ENCODE measurements at regions not wholly inside any gene's neighbourhood (a gene's known extent, or its start where the extent isn't known, plus 50 kb on each side); places are given as distances from the start of the nearest gene placed in this dataset.
"Not testable (repeated sequence)": the region's sequence is repeated elsewhere in the genome, so short reads cannot be mapped to it uniquely, and the experiment has no call there.

DNA sequence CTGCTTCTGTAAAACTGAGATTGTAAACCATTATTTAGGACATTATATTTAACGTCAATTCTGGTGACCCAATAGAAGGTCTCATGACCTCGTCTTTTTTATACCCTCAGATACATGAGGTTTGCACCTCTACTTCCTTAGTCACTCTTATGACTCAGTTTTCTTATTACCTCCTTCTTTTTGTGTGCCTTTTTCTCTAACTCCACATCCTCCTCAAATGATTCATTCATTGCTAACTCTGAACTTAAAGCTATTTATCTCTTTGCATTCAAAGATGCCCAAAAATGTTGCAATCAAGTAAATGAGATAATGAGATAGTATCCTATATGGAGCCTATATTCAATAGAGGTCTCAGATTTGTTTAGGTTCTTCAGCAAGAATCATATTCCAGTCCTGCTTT lies 121.0 kb upstream of the KYNU start:
- DNase-seq: no peak

DNA sequence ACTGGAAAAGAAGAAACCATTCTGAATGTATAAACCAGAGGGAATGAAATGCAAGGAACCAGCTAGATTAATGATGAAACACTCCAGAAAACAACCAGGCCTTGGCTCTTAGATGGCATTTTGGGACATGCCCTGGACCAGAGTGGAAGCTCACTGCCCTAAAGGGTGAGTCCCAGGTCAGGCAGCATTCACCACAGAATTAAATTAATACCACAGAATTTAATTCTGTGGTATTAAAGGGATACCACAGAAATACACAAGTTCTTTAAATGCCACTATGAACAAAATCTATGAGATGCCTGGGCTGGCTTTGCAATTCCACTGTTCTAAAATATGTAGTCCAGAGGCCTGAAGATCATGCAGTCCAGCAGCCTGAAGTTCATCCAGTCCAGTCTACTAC lies 122.3 kb upstream of the KYNU start:
- DNase-seq: no peak

DNA sequence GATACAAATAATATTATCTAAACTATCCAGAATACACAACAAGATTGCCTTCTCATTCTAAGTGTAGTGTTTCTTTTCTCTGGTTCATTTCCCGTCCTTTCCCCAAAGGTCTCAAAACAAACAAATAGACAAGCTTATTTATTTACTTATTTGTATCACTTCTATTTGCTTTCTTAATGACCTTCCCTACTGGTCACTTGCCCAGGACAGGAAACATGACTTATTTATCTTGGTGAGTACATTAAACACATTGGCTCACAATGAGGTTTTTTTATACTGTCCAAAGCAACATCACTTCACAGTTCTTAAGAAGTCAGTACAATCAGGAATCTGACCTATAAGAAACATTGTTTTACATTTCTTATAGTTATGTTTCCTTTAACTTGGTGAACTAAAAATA lies 123.3 kb upstream of the KYNU start:
- DNase-seq: no peak

DNA sequence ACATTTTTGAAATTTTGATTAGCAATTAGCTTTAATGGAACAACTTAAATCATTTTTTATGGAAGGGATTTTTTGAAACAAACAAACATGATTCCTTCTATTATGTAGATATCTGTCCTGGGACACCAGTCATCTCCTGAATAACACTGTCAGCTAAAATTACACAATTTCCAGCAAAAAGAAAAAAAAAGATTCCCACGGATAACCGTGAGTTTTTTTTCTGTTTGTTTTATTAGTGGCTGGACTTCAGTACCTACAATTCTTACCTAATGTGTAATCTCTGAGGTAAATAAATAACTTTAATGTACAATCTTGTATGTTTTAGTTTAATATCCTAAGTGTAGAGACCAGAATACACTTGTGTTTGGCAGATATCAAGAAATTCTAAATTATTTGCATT lies 126.6 kb upstream of the KYNU start:
- no peak for DNase-seq

DNA sequence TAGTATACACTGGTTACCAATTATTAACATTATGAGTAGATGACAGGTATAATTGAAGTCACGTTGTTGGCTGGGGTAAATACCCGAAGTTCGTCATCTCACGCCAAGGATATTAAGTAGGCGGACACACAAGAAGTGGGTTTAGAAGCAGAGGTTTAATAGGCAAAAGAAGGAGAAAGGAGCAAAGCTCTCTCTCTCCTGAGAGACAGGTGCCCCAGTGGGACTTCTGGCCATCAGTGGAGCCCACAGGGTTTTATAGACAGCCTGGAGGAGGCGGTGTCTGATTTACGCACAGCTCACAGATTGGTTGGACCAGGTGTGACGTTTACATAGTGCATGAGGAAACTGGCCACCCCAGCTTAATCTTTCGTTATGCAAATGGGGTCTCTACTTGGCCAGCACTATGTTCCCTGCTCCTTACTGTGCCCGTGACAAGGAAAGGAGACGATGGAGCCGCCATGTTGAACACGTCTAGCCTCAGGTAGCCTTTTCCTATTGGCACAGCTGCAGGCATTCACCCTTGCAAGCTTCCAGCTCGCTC lies 128.8 kb upstream of the KYNU start:
- no peak for DNase-seq

DNA sequence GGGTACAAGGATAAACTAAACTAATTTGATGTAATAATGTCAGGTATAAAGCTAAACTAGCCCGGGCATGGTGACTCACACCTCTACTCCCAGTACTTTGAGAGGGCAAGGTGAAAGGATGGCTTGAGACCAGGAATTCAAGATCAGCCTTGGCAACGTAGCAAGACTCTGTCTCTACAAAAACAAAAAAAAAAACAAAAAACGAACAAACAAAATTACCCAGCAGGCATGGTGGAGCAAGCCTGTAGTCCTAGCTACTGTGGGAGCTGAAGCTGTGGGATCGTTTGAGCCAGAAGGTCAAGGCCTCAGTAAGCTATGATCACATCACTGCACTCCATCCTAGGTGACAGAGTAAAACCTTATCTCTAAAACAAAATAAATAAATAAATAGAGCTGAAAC lies 131.8 kb upstream of the KYNU start:
- DNase-seq: no peak

DNA sequence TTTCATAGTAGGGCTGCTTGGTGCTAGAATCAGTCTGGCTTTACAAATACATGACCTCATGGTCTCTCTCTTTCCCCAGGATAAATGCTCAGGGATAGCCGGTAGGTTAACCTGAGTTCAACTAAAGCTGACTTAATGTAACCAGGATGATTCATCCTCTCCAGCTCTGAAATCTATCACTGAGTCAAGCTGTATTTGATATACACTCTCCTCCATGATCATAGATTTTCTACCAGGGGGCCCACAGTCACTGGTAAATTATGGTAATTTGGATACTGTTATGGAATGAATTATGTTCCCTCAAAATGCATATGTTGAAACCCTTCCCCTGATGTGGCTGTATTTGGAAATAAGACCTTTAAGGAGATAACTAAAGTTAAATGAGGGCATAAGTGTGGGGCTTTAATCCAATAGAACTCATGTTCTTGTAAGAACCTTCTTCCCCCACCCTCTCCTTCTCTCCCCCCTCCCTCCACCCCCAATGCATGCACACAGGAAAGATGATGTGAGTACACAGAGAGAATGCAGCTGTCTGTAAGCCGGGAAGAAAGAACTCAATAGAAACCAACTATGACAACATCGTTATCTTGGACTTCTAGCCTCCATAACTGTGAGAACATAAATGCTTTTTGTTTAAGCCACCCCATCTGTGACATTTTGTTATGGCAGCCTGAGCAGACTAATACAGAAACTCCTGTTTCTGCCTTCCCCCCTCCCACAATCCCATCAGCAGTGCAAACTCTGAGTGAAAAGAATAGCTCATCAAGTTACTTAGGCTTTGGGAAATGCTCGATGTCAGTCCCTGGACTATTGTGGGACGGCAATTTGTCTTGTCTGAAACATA lies 134.9 kb upstream of the KYNU start:
- no peak for DNase-seq

DNA sequence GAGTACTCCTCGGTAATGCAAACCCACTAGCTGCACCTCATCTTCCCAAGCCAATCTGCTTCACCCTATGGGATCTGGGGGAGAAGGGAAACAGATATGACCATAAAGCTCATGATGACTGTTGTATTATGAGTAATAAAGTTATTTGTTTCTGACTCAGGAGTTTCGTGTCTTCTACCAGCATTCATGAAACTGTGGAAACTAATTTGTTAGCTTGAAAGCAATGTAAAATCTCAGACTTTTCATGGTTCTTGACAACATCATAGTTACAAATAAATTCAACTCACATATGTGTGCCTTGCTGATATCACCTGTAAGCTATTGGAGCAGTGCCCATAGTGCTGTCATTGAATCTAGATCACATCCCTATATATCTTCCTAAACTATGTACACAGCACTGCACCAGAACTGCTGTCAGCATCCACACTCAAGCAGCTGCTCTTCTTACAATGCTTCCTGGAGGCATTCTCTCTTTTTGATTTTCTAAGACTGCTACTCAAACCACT lies 135.6 kb upstream of the KYNU start:
- DNase-seq: no peak

DNA sequence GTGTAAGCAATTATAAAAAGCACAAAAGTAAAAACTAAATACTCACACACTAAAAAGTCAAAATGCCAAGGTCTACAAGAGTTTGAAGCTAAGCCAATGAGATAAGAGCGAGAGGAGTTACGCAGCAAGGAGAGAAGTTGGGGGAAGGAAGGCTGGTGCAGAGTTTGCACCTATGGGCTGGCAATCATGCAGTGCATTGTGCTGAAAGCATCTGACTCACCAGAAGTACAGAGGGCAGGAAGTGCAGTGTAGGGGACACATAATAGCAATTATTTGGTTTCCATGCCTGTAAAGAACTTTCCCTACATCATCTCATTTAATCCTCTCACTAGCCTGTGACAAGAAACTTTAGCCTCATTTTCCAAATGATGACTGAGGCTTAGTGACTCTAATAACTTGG lies 142.7 kb upstream of the KYNU start:
- DNase-seq: no peak

DNA sequence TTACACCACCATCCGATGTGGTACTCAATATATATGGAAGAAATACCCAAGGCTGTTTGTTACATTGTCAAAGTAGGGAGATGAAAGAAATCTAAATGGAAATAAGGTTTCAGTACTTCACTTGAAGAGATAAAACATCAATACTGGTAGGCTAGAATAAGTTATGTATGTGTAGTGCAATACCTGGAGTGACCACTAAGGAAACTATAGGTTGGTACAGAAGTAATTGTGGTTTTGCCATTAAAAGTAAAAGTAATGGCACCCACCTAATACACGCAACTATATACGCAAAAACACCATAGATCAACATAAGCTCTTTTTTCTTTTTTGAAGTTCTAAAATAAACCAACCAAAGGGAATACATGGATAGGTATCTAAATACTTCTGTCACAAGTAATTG lies 143.2 kb upstream of the KYNU start:
- DNase-seq: no peak

DNA sequence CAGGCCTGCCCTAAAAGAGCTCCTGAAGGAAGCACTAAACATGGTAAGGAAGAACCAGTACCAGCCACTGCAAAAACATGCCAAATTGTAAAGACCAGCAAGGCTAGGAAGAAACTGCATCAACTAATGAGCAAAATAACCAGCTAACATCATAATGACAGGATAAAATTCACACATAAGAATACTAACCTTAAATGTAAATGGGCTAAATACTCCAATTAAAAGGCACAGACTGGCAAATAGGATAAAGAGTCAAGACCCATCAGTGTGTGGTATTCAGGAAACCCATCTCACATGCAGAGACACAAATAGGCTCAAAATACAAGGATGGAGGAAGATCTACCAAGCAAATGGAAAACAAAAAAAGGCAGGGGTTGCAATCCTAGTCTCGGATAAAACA lies 147.7 kb upstream of the KYNU start:
- not testable (repeated sequence) for DNase-seq

DNA sequence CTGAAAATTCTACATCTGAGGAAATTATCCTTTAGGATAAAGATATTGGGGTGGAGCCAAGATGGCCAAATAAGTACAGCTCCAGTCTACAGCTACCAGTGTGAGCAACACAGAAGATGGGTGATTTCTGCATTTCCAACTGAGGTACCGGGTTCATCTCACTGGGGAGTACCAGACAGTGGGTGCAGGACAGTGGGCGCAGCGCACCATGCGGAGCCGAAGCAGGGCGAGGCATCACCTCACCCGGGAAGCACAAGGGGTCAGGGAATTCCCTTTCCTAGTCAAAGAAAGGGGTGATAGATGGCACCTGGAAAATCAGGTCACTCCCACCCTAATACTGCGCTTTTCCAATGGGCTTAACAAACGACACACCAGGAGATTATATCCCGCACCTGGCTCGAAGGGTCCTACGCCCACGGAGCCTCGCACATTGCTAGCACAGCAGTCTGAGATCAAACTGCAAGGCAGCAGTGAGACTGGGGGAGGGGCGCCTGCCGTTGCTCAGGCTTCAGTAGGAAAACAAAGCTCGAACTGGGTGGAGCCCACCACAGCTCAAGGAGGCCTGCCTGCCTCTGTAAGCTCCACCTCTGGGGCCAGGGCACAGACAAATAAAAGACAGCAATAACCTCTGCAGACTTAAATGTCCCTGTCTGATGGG lies 149.5 kb upstream of the KYNU start:
- DNase-seq: not testable (repeated sequence)

DNA sequence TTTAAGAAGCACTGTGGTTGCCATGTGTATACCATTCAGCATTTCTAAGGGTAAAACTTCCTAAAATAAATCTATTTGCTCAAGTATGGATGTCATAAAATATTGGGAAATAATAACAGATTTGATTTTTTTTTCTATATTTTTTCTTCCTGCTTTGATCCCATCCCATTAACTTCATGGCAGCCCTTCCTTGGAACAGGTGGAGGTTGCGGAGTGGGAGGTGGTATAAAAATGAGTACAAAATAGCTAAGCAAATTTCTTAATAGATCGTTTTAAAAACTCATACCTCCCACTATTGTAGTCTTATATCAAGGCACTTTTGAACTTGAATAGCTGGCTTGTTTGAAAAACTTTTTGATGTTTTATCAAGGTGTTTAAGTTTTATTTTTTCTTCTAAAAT lies 152.1 kb upstream of the KYNU start:
- no peak for DNase-seq

DNA sequence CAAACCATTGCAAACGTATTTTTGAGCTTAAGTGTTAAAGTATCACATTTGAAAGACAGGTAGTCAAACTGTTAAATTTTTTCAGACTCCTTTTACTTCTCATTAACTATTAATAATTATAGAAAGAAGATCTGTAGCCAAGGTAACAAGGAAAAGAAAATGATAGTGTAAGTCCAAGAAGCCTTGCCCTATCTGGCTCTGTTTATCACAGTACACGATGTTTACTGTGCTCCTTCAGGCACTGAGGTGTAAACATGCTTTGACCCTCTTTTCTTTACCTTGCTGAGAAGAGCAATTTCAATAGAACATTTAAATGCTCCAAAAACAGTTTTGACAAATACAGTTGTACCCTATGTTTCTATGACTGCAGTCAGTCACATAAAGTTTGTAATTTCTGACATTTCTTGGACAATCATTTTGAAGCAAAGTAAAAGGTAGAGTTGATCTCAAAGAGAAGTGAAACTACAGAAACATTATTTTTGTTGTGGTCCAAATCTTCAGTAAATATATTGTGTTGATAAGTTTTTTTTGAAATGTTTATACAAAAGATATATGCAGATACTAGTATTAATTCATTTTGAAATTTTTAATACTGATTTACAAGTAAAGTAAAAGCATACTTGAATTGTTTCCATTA lies 152.6 kb upstream of the KYNU start:
- no peak for DNase-seq

DNA sequence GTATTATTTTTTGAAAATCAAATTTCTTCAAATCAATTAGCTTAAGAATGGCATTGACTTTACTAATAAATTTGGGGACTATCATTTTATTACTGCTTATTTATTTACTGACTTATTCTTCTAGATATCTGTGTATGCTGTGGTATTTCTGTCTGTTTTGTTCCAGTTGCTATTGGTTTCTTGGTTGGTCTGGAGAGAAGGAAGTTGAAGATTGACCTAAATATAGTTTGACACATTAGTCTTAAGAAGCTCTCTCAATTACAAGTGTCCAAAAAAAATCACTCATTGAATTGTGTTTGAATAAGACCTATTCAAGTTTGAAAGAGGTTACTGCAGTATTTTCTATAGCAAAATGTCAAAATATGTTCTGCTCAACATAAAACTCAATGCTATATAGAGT lies 153.3 kb upstream of the KYNU start:
- DNase-seq: no peak

DNA sequence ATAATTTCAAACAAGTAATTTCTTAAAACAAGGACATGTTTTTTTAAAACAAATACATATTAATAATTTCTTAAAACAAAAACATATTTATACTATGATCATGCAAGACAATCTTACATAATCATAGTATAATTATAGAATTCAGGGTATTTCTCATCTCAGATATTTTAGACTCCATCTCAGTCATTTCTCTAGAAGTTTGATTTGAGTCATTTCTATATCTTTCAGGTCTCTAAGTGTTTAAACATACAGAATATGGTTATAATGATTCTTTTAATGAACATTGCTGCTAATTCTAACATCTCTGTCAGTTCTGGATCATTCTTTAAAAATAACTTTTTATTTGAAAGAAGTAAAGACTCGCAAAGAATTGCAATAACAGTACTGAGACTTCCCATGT lies 154.2 kb upstream of the KYNU start:
- no peak for DNase-seq

DNA sequence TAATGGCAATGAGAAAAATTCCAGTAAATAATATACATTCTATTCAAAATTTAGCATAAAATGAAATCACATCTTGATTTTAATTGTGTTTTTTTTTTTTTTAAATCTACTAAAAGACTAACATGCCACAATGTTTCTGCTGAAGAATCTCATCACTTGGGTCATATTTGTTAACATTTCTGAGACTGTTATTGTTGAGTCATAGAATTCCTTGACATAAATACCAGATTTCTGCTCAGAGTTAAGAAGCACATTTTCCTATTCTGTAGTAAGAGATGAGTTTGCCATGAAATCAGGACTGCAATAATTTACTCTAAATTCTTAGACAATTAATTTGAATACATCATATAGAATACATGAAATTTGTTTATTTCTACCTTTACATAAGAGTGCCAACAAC lies 154.9 kb upstream of the KYNU start:
- DNase-seq: no peak

DNA sequence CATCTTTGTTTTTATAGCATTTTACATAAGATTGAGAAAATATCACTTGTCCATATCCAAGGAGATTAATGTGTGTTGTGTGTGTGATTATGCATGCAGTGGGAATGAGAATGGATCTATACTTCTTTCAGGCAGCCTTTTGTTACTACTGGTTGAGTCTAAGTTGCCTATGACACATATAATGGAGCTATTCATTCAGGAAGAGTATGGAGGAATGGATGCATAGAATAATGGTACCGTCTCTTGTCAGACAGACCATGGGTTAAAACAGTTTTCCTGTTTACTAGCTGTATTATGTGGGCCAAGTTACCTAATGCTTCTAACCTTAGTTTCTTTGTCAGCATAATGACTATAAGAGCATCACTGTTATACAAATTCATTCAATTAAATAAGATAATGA lies 155.4 kb upstream of the KYNU start:
- no peak for DNase-seq

DNA sequence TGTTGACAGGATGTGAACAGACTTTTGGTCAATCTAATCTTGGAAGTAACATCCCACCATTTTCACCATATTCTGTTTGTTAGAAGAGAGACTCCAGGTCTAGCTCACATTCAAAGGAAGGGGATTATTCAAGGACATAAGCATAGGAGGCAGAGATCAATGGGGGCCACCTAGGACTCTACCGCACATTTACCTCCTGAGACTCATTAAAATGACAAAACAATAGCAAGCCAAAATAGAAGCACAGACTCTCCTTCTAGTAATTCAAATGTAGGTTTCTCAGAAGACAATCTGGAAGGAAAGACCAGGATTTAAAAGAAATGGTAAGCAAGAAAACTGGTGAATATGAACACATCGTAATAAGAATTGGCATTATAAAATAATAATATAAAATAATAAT lies 156.4 kb upstream of the KYNU start:
- no peak for DNase-seq

DNA sequence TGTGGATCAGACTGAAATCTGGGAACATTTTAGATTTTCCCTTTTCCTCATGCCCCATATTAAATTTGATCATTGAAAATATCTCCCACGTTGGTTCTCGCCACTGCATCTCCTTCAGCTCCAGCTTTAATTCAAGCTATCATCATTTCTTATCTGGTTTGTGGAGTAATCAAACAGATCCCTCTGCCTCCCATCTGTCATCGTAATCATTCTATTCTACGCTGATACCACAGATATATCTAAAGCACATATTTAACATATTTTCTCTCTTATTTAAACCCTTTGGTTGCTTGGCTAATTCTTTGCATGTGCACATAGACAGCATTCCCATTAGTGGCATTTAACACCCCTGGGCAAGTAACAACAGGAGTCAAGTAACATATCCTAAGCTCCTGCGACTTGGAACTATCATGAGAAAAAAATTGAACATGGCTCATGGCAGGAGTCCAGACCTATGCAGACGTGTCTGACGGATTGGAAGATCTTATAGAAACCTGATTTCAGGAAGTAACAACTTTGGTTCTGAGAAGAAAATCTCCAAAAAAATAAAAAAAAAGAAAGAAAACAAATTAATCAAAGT lies 158.8 kb upstream of the KYNU start:
- DNase-seq: no peak

DNA sequence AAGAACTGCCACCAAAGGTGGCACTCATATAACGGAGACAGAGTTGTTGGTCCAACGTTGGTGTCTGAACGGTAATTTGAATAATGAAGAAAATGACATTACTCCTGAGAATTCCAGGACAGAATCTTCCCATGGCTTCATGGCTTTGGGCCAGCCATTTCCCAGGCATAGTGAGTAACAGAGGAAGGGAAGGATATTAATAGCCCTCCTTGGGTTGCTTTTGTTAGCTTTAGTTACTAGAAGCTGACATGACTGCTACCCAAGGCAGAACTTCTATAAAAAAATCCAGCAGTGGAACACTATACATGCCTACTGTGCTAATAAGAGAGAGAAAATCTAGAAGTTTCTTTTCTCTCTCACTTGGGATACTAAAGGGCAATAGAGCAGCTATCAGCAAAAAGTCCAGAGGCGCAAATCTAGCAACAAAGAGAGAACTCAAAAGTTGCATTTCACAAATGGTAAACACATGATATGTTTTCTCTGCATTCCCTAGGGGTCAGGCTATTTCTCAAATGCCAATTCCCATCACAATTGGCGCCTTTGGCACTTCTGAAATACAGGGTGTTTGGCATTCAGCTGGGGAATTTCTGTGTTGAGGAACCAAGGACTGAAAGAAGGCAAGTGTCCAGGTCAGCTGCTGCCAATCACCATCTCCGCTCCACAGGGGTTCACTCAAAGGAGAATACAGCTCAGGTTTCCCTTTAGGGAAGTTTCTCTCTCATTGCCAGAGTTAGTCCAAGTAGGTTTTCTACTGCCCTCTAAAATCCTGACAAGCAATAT lies 160.8 kb upstream of the KYNU start:
- no peak for DNase-seq

DNA sequence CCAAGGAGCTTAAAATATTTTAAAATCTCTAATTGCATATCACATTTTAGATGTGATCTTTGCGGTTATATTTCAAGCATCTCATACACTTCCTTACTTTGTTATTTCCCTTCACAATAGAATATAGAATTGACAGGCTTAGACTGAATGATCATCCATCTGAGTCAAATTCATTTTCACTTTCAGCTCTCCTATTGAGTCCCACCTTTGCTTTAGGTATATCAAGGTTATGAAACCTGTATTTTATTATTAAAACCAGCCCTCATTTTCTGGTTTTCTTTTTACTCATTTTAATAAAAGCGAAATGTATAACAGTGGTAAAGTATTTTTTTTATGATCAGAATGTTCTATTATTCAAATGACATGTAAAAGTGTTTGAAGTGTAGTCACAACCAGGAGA lies 162.9 kb upstream of the KYNU start:
- DNase-seq: no peak

DNA sequence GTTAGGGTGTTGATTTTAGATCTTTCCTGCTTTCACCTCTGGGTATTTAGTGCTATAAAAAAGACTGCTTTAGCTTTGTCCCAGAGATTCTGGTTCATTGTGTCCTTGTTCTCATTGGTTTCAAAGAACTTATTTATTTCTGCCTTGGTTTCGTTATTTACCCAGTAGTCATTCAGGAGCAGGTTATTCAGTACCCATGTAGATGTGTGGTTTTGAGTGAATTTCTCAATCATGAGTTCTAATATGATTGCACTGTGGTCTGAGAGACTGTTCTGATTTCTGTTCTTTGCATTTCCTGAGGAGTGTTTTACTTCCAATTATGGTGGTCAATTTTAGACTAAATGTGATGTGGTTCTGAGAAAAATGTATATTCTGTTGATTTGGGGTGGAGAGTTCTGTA lies 167.1 kb upstream of the KYNU start:
- no peak for DNase-seq

All from right forelimb (tissue), 1 donor.